Heart right ventricle (tissue), 16 donors: ENCODE measurements at regions not wholly inside any gene's neighbourhood (a gene's known extent, or its start where the extent isn't known, plus 50 kb on each side); places are given as distances from the start of the nearest gene placed in this dataset.

Source experiments
- ATAC-seq, 8 donors: fragments of 200-7000 bp; cut with Tn5 transposase; one replicate each; pipeline ENCODE4 v1.9.1; 2020; ENCODE audit warnings: mild to moderate bottlenecking in 8 of 8, moderate library complexity in 8 of 8, moderate number of reproducible peaks in 1 of 8
- DNase-seq, 2 donors: peaks; one replicate each; pipeline ENCODE4 v3.0.0-alpha.2; 2020
- H3K27ac ChIP-seq, 10 donors: fragments of 200-600 bp; sonication (generic) in 2 of 10; one replicate each; pipeline versions ENCODE4 v1.5.0 to v1.8.0; 2020 to 2022; ENCODE audit warnings: mild to moderate bottlenecking in 3 of 10
- H3K27me3 ChIP-seq, 7 donors: fragments of 200-600 bp; one replicate each; pipeline ENCODE4 v1.8.0; 2021 to 2022; ENCODE audit warnings: mild to moderate bottlenecking in 2 of 7
- H3K36me3 ChIP-seq, 9 donors: fragments of 200-600 bp; sonication (generic) in 1 of 9; one replicate each; pipeline versions ENCODE4 v1.5.0 to v1.8.0; 2020 to 2022; ENCODE audit warnings: mild to moderate bottlenecking in 2 of 9
- H3K4me1 ChIP-seq, 9 donors: fragments of 200-600 bp; sonication (generic) in 1 of 9; one replicate each; pipeline versions ENCODE4 v1.5.0 to v1.8.0; 2020 to 2022; ENCODE audit warnings: mild to moderate bottlenecking in 4 of 9
- H3K4me3 ChIP-seq, 10 donors: fragments of 200-600 bp; sonication (generic) in 2 of 10; one replicate each; pipeline versions ENCODE4 v1.5.0 to v1.8.0; 2020 to 2022; ENCODE audit warnings: mild to moderate bottlenecking in 7 of 10, moderate library complexity in 2 of 10
- H3K9me3 ChIP-seq, 11 donors: fragments of 200-600 bp in 10 of 11; sonication (generic) in 2 of 11; one replicate each; pipeline versions ENCODE4 v1.5.0 to v1.8.0; 2013 to 2022; ENCODE audit warnings: mild to moderate bottlenecking in 2 of 11, control low read depth in 1 of 11, moderate library complexity in 1 of 11
- WGBS, 2 donors: extraction: QIAGEN DNeasy Blood & Tissue Kit; methylation state at CpG; one replicate each; pipeline ENCODE4 v1.1.7; 2013; ENCODE audit warnings: inconsistent platforms in 1 of 2; 5-methylcytosine and 5-hydroxymethylcytosine counted together
- intact Hi-C, 10 donors: fragments of 100-400 bp; cut with DNase I; formaldehyde crosslinking; loops; one replicate each; pipeline versions ENCODE4 v1.11.1 to v1.14.2; 2022
- TF ChIP-seq, protein P1 (sequence below), 9 donors: fragments of 200-600 bp; sonication (generic) in 2 of 9; IDR thresholded peaks; one replicate each; pipeline versions ENCODE4 v1.5.0 to v1.8.0; 2021 to 2022; ENCODE audit warnings: antibody characterized with exemption in 9 of 9, mild to moderate bottlenecking in 5 of 9, moderate library complexity in 1 of 9
- donor health status: Arrhythmogenic right ventricular cardiomyopathy.
- donor health status: ischemic (EF 13 %, LVEDD 7.1; RV severe dilation, severe dysfunction).
- donor health status: healthy with polysubstance abuse.
- donor health status: DM: no; HTN: yes; CAD: no.
- donor health status: DM: no; HTN: no; CAD: no.
- donor health status: ischemic (EF 25% LVEDD 6.9; RV normal size, moderate dysfunction).
- donor health status: ischemic (EF 25% LVEDD 5.7; RV mildly dilated, moderate dysfunction).
- donor health status: healthy.
- donor health status: DM: yes; HTN: yes; CAD: no.
- donor health status: Ischemic cardiomyopathy.
- donor health status: ischemic (EF 35%, LVEDD 5.7; RV mildly dilated, moderate dysfunction).
- donor health status: nonischemic (EF 11% LVEDD 7.7; RV severe dilation, severe dysfunction).
- donor health status: DM: yes; HTN: yes; CAD: no.
- donor health status: PGD.
- donor health status: ischemic (EF 29% LVEDD 5.4; RV normal size, mild dysfunction).
- donor health status: nonischemic (EF 23%, LVEDD 6.1; RV moderate dilation, normal function).

DNA sequence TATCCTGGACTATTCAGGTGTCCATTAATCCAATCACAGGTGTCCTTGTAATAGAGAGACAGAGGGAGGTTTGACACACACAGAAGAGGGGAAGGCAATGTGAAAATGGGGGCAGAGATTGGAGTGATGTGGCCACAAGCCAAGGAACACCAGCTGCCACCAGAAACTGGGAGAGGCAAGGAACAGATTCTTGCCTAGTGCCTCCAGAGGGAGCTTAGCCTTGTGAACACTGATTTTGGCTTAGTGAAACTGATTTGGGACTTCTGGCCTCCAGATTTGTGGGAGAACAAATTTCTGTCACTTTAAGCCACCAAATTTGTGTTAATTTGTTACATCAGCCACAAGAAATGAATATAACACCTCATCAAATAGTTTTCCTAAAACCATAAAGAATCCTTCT is 416.2 kb downstream of the ENC1 start:
- ATAC-seq (no peak), DNase-seq (no peak)
- Histone ChIP-seq H3K36me3 (no peaks in the 10 kb centered on the region), H3K4me1 (no peaks in the 10 kb centered on the region), H3K9me3 (peaks cover 0 to 17% (median 0%) of the 10 kb centered on the region in 11 donors), H3K4me3 (no peak overlapping the region), H3K27ac (no peak overlapping the region), H3K27me3 (no peaks in the 10 kb centered on the region)
- intact Hi-C loops, result no loop called here
- TF ChIP-seq, protein P1, sequence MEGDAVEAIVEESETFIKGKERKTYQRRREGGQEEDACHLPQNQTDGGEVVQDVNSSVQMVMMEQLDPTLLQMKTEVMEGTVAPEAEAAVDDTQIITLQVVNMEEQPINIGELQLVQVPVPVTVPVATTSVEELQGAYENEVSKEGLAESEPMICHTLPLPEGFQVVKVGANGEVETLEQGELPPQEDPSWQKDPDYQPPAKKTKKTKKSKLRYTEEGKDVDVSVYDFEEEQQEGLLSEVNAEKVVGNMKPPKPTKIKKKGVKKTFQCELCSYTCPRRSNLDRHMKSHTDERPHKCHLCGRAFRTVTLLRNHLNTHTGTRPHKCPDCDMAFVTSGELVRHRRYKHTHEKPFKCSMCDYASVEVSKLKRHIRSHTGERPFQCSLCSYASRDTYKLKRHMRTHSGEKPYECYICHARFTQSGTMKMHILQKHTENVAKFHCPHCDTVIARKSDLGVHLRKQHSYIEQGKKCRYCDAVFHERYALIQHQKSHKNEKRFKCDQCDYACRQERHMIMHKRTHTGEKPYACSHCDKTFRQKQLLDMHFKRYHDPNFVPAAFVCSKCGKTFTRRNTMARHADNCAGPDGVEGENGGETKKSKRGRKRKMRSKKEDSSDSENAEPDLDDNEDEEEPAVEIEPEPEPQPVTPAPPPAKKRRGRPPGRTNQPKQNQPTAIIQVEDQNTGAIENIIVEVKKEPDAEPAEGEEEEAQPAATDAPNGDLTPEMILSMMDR (IDR thresholded peaks at IDR 0.05), result no peak

DNA sequence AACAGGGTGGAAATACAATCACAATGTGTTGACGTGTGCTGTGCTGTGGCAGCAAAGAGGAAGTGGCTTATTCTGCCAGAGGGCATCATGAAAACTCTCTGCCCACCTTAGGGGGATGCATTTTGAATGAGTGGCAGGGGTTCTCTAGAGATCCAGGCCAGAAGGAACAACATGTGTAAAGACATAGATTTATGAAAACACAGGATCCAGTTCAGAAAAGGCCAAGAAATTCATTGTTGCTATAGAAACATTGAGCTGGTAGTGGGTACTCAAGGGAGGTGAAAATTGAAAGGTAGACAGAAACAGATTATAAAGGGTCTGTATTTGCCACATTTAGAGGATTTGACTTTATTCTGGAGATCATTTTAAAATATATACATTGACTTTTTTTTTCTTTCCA is 417.7 kb downstream of the ENC1 start:
- Histone ChIP-seq H3K36me3 (no peaks in the 10 kb centered on the region), H3K27me3 (no peaks in the 10 kb centered on the region), H3K27ac (no peak overlapping the region), H3K4me1 (no peaks in the 10 kb centered on the region), H3K4me3 (no peak overlapping the region), H3K9me3 (peaks cover 0 to 32% (median 0%) of the 10 kb centered on the region in 11 donors)
- DNase-seq (no peak), ATAC-seq (no peak)
- intact Hi-C loops, result no loop called here
- TF ChIP-seq, protein P1 (IDR thresholded peaks at IDR 0.05), result no peak
- 81 to 96% methylated on average over 1 of the region's 1 CpG for WGBS, 2 donors

DNA sequence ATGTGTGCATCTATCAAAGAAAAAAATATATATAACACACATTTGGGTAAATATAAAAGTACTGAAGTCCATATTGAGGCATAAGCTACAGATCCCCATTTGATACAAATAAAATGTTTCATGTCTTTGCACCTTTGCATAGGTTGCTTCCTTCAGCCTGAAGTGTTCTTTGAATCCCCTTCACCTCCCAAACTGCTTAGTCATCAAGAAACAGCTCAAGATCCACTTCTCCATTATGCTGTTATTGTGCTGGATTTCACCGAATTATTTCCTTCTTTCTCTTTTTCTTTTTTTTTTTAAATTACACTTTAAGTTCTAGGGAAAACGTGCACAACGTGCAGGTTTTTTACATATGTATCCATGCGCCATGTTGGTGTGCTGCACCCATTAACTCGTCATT is 419.1 kb downstream of the ENC1 start:
- DNase-seq (no peak), ATAC-seq (no peak)
- Histone ChIP-seq H3K36me3 (no peaks in the 10 kb centered on the region), H3K27ac (no peak overlapping the region), H3K4me3 (no peak overlapping the region), H3K27me3 (no peaks in the 10 kb centered on the region), H3K4me1 (no peaks in the 10 kb centered on the region), H3K9me3 (peaks cover 0 to 32% (median 0%) of the 10 kb centered on the region in 11 donors)
- WGBS, 2 donors, result 88 to 95% methylated on average over 5 of the region's 5 CpGs
- TF ChIP-seq, protein P1 (IDR thresholded peaks at IDR 0.05), result no peak
- intact Hi-C loops, result no loop called here

DNA sequence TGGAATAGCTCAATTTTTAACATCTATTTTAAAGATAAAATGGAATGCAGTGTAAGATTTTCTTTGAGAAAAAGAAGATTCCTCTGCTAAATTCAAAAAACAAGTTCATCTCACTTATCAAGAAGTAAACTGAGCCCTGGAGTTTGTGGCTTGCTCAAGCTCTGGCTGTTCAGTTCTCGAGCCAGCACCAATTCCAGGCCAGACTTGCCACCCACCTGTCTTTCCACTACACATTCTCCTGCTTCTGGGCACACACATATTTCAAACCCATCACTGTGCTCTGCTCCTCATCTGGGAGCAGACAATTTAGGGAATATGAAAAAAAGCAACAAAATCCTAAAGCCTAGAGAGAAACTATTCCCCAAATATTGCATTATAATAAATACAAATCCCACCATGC is 424.5 kb downstream of the ENC1 start:
- TF ChIP-seq, protein P1 (IDR thresholded peaks at IDR 0.05), result no peak
- intact Hi-C loops, result no loop called here
- peaks cover 0 to 23% (median 0%) of the 10 kb centered on the region in 11 donors for H3K9me3 ChIP-seq
- H3K27me3 ChIP-seq, result peaks cover 0 to 4% (median 0%) of the 10 kb centered on the region in 7 donors
- 84 to 90% methylated on average over 1 of the region's 1 CpG for WGBS, 2 donors
- ATAC-seq (no peak), DNase-seq (no peak)
- H3K4me3 ChIP-seq, result no peak overlapping the region
- no peaks in the 10 kb centered on the region for H3K4me1 ChIP-seq
- H3K36me3 ChIP-seq, result no peaks in the 10 kb centered on the region
- no peak overlapping the region for H3K27ac ChIP-seq

DNA sequence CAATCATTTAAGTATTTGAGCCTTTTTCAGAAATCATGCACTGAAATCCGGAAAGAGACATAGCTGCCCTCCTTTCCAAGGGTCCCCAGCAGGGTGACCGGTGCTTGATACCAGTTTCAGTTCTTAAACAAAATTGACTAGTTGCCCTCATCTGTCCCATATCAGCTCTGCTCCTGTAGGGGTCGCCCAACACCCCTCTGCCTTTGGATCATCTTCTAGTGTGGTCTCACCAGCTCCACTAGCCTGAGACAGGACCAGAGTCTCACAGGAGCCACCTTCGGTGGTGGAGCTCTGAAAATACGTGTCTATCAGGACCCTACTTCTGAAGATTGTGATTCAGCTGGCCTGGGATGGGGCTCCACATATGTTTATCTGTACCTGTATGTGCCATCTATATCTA is 428.2 kb downstream of the ENC1 start:
- no peak for DNase-seq

More for the DNA sequence above, 428.2 kb downstream of the ENC1 start:
- Histone ChIP-seq H3K36me3 (no peaks in the 10 kb centered on the region), H3K4me3 (no peak overlapping the region), H3K4me1 (no peaks in the 10 kb centered on the region), H3K9me3 (no peaks in the 10 kb centered on the region), H3K27me3 (peaks cover 0 to 4% (median 0%) of the 10 kb centered on the region in 7 donors), H3K27ac (no peak overlapping the region)
- intact Hi-C loops, result no loop called here
- WGBS, 2 donors, result 76 to 81% methylated on average over 5 of the region's 5 CpGs
- TF ChIP-seq, protein P1 (IDR thresholded peaks at IDR 0.05), result peak in 2 of 9 donors; percentile 18 to 21
- no peak for ATAC-seq
